ENCODE measurements at regions not wholly inside any gene's neighbourhood (a gene's known extent, or its start where the extent isn't known, plus 50 kb on each side); places are given as distances from the start of the nearest gene placed in this dataset.

DNA sequence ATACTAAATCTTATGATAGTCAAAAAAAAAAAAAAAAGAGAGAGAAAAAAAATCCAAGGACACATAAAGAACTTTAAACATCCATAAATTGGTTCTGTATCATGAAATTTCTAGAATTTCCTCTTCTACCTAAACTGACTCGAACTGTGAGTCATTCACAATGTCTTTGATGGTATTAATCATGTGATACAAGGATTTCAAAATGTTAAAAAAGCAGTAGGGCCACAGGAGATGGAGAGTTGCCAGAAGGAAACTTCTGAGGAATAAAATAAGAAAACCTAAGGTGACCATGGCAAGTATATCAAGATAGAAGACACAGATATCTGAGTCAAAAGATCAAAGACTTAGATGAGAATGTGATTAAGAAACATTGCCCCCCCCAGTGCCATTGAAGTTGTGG lies 1320.9 kb upstream of the FLRT2 start:
- H3K27me3 ChIP-seq (ENCODE audit: insufficient read depth, low read depth, low read length), result no peaks in the 10 kb centered on the region
- H2AFZ ChIP-seq (ENCODE audit: low read depth, low read length), result no peak overlapping the region
- no peak overlapping the region for H3K4me3 ChIP-seq (ENCODE audit: low read length)
- H3K79me2 ChIP-seq (replicated peaks; ENCODE audit: insufficient read depth, low read length), result no peaks in the 10 kb centered on the region
- no peaks in the 10 kb centered on the region for H3F3A ChIP-seq (ENCODE audit: insufficient read depth, low read length, poor library complexity, severe bottlenecking)
- H3K9ac ChIP-seq (ENCODE audit: low read length), result no peak overlapping the region
- H3K9me3 ChIP-seq (ENCODE audit: low read length), result no peaks in the 10 kb centered on the region
- no peak overlapping the region for H3K27ac ChIP-seq (ENCODE audit: low read length)
- no peak overlapping the region for H3K4me2 ChIP-seq (ENCODE audit: low read length)
- TF ChIP-seq RAD21 (conservative IDR thresholded peaks at IDR 0.05), result no peak
- no peak for TF ChIP-seq POLR2AphosphoS5 (IDR thresholded peaks at IDR 0.05)
- TF ChIP-seq SMC3 (conservative IDR thresholded peaks at IDR 0.05; ENCODE audit: poor library complexity), result no peak
- TF ChIP-seq EZH2 (IDR thresholded peaks at IDR 0.05; ENCODE audit: borderline replicate concordance, insufficient read depth, low read length, poor library complexity, severe bottlenecking), result no peak
- TF ChIP-seq, protein P1, sequence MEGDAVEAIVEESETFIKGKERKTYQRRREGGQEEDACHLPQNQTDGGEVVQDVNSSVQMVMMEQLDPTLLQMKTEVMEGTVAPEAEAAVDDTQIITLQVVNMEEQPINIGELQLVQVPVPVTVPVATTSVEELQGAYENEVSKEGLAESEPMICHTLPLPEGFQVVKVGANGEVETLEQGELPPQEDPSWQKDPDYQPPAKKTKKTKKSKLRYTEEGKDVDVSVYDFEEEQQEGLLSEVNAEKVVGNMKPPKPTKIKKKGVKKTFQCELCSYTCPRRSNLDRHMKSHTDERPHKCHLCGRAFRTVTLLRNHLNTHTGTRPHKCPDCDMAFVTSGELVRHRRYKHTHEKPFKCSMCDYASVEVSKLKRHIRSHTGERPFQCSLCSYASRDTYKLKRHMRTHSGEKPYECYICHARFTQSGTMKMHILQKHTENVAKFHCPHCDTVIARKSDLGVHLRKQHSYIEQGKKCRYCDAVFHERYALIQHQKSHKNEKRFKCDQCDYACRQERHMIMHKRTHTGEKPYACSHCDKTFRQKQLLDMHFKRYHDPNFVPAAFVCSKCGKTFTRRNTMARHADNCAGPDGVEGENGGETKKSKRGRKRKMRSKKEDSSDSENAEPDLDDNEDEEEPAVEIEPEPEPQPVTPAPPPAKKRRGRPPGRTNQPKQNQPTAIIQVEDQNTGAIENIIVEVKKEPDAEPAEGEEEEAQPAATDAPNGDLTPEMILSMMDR (IDR thresholded peaks at IDR 0.05; ENCODE audit: poor library complexity, severe bottlenecking), result no peak
- no peak for TF ChIP-seq MXI1 (conservative IDR thresholded peaks at IDR 0.05; ENCODE audit: poor library complexity, severe bottlenecking)
- no peak for TF ChIP-seq REST (IDR thresholded peaks at IDR 0.05; ENCODE audit: borderline replicate concordance)
- TF ChIP-seq TAF1 (IDR thresholded peaks at IDR 0.05; ENCODE audit: low read depth), result no peak
- no peak for TF ChIP-seq EP300 (conservative IDR thresholded peaks at IDR 0.05; ENCODE audit: poor library complexity, severe bottlenecking)
- H3K9me2 ChIP-seq (ENCODE audit: insufficient read depth, low read length), result no peaks in the 10 kb centered on the region
- H3K36me3 ChIP-seq (ENCODE audit: insufficient read depth, low read length), result no peaks in the 10 kb centered on the region
- H4K20me1 ChIP-seq (ENCODE audit: insufficient read depth), result no peaks in the 10 kb centered on the region

- Histone ChIP-seq H4K20me1 (ENCODE audit: insufficient read depth) (no peaks in the 10 kb centered on the region), H3F3A (ENCODE audit: insufficient read depth, low read length, poor library complexity, severe bottlenecking) (no peaks in the 10 kb centered on the region), H3K9me3 (ENCODE audit: low read length) (peaks cover 3% of the 10 kb centered on the region), H3K79me2 (replicated peaks; ENCODE audit: insufficient read depth, low read length) (no peaks in the 10 kb centered on the region), H3K27me3 (ENCODE audit: insufficient read depth, low read depth, low read length) (no peaks in the 10 kb centered on the region), H3K9me2 (ENCODE audit: insufficient read depth, low read length) (no peaks in the 10 kb centered on the region), H3K36me3 (ENCODE audit: insufficient read depth, low read length) (no peaks in the 10 kb centered on the region), H3K4me2 (ENCODE audit: low read length) (no peak overlapping the region), H2AFZ (ENCODE audit: low read depth, low read length) (no peak overlapping the region), H3K4me3 (ENCODE audit: low read length) (no peak overlapping the region), H3K9ac (ENCODE audit: low read length) (no peak overlapping the region), H3K27ac (ENCODE audit: low read length) (no peak overlapping the region)
- no peak for TF ChIP-seq EP300 (conservative IDR thresholded peaks at IDR 0.05; ENCODE audit: poor library complexity, severe bottlenecking)
- no peak for TF ChIP-seq MXI1 (conservative IDR thresholded peaks at IDR 0.05; ENCODE audit: poor library complexity, severe bottlenecking)
- TF ChIP-seq, protein P1 (IDR thresholded peaks at IDR 0.05; ENCODE audit: poor library complexity, severe bottlenecking), result no peak
- TF ChIP-seq REST (IDR thresholded peaks at IDR 0.05; ENCODE audit: borderline replicate concordance), result no peak
- no peak for TF ChIP-seq POLR2AphosphoS5 (IDR thresholded peaks at IDR 0.05)
- no peak for TF ChIP-seq TAF1 (IDR thresholded peaks at IDR 0.05; ENCODE audit: low read depth)
- TF ChIP-seq EZH2 (IDR thresholded peaks at IDR 0.05; ENCODE audit: borderline replicate concordance, insufficient read depth, low read length, poor library complexity, severe bottlenecking), result no peak
- TF ChIP-seq RAD21 (conservative IDR thresholded peaks at IDR 0.05), result no peak
These were observed 1312.9 kb upstream of the FLRT2 start for GRCh38 chr14:84217066-84217465.
